ENCODE measurements at regions not wholly inside any gene's neighbourhood (a gene's known extent, or its start where the extent isn't known, plus 50 kb on each side); places are given as distances from the start of the nearest gene placed in this dataset.

DNA sequence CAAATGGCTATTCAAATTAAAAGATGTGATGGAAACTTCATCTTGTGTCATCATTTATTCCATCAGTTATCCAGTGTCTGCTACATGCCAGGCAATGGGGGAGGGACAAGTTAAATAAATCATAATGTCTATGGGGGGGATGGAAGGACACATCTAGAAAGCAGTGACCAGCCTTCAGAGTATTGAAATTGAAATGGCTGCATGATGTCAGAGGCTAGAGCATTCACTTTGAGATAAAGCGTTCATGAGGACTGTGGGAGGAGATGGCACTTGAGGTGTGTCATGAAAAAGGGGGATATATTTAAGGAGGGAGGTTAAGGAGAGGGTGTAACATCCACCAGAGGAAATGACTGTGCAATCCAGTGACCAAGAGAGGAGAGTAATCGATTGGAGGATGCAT, 50.6 kb downstream of the SLIT2 start:
- no peak for DNase-seq

DNA sequence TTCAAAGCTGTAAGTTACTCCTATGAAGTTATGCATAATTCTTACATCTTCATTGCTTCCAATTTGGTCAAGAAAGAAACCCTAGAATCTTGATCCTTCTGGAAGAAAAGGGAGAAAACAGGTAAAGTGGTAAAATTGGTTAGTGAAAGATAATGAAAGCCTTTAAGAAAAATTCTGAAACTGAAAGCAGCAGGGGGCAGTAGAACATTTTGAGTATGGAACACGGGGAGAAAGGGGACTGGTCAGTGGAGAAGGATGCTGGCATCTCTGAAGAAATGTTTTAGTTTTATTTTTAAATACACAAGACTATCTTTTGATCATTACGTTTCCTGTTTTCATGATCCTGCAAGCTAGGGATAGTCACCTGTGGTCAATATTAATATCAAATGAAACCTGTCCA, 54.3 kb downstream of the SLIT2 start:
- DNase-seq: peak in 7 of 56 donors; percentile 6 to 30 (median 9)

DNA sequence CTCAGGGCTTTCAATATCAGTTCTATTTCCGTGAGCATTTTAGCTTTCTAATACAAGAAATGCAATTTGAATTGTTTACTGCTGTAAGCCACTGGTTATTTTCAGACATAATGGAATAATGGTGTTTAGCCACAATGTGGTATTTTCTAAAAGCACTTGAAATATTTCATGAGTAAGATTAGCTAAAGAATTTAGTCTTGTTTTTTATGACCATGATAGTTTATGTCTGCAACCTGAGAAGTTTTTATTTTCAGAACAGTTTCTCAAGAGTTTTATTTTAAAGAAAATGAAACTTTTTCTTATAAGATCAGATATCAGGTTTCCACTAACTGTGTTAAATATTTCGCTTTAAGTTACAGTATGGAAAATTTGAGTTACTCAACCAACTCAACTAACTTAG, 60.2 kb downstream of the SLIT2 start:
- no peak for DNase-seq

DNA sequence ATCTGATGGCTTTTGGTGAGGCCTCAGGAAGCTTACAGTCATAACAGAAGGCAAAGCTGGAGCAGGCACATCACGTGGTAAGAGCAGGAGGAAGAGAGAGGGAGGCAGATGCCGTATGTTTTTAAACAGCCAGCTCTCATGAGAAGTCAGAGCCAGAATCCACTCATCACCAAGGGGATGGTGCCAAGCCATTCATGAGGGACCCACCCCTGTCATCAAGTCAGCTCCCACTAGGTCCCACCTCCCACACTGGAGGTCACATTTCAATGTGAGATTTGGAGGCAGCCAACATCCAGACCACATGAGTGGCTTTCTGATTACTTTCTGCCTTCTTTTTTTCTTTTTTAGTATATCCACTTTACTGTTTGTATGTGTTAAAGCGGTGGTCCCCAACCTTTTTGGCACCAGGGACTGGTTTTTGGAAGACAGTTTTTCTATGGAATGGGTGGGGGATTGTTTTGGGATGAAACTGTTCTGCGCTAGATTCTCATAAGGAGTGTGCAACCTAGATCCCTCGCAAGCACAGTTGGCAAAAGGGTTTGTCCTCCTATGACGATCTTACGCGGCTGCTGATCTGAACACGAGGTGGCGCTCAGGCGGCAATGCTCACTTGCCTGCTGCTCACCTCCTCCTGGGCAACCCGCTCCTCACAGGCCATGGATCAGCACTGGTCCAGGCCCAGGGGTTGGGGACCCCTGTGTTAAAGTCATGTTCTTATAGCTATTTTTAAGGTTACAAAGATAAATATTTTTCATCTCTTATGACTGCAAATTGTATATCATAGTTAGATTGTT, 61.7 kb downstream of the SLIT2 start:
- peak in 2 of 56 donors; percentile 4 to 7 for DNase-seq

DNA sequence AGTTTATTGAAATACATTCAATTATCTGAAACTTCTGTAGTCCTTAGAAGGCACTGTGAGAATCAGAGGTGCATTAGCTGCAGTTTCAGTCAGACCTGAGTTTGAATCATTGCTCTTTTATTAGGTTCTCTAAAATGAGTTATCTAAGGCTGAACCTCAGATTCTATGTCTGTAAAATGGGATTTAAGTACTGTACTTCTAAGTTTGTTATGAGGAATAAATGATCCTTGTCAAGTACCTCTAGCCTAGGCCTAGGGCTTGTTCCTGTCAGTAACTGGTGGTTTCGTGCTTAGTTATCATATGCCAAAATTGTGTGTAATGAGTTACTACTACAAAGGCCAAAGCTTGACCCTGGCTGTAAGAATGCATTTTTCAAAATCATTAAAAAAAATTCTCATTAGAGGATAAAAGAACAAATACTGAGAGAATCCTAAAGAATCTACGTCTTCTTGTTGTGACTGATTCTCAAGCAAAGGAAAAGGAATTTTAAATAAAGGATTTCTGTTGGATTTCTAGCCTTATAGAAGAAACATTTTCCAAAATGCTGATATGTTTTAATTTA, 65.8 kb downstream of the SLIT2 start:
- DNase-seq: no peak

DNA sequence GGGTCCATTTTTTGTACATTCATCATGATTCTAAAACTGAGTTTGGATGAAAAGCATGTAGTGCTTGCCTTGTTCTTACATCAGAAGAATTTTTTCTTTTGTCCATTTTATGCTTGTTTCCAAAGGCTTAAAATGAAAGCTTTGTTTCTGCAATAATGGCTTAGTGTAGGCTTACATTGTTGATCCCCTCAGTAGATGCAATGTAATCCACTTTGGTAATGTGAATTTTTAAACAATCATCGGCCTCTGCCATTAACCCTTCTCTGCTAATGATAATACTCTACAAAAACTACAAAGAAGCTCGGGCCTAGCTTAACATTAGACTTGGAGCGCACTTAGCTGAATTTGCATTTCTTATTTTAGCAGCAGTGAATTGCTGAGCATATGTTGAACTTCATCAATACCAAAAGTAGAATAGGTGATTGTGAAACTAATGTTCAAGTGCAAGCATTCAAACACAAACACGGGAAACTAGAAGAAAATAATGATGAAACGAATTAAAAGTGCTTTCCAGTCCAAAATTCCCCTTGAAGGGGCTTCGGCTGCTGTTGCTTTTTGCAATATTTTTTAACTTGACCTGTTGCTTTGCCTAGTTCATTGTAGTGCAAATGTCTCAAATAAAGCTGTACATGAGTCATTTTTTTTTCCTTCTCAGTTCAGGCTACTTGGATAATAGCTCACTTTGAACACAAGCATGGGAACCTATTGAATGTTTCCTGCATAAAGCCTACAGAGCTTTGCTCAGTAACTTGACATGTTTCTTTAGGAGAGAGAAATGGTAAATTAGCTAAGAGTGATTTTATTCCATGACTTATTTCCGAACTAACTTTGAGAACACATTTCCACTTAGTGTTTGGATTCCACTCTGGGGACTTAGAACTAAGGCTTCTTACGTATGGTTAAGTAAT, 66.5 kb downstream of the SLIT2 start:
- peak in 2 of 56 donors; percentile 22 to 55 for DNase-seq

DNA sequence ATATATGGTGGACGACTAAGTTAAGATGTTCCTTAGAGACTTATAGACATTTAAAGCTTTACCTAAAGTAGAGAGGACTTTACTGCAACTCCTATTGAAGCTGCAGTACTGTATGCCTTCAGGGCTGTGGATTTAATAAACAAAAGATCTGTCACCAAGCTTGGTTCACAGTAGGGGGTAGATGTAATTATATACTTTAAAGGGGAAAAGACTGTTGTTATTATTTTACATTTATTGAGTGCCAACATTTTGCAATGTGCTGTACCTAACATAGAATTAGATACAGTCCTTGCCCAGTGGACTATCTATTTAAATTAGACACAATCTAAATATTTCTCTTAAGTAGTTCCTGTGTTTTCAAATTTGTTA, 67.2 kb downstream of the SLIT2 start:
- DNase-seq: no peak

DNA sequence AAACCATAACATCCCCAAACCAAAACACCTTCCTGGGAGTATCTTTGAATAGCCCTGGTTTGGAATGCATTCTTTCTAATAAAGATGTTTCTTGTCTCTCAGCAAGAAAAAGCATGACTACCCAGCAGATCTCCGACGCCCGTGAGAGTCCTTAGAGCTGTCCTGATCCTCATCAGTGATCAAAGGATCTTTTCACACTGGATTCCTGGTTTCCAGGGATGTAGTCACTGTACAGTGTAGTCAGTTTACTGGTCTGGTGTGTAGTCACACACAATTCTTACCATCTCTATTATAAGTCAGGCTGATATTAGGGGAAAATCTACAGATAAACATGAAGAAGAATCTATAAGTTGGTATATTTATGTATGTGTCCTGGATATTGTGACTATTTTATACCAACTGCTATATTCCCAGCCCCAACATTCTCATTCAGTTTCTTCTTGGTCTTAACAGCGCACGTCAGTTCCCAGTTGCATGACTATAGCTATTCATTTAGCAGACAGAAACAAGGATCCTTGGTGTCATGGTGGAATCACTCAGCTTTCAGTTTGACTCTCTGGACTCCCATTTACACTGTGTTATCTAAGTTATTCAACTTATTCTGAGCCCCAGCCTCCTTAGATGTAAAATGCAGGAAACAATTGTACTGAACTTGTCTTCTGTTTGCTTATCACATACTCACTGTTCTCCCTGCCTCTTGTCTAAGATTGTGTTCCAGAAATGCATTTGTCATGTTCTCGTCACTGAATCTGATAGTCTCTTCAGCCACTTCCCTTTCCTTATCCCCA, 68.3 kb downstream of the SLIT2 start:
- no peak for DNase-seq

DNA sequence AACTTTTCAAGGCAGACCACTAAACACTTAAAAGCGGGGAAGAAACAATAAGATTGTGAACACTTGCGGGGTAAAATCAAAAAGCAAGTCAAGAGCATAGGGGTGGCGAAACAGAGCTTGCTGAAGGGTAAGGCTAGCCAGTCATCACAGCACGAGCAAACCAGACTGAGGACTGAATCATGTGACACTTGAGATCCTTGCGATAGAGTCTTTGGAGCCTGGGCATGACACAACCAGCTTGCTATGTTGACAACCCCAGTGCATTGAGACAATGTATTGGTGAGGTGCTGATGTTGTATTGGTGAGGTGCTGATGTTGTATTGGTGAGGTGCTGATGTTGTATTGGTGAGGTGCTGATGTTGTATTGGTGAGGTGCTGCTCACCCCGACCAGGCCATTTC, 72.3 kb downstream of the SLIT2 start:
- DNase-seq: no peak

DNA sequence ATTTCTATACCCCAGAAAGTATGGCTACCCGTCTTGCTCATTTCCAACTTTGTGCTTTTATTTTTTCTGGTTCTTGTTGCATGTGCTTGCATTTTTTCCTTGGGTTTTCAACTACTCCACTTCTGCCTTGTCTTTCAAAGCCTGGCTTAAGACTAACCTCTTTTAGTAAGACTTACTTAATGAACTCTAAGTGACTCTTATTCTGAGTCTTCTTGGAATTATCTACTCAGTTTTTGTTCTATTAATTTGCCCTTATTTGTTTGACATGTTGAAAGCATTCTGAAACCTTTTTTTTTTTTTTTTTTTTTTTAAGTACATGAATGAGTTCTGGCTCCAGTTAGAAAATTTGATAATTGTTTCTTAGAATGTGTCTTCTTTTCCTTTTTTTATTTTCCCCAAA, 74.8 kb downstream of the SLIT2 start:
- DNase-seq: no peak

DNA sequence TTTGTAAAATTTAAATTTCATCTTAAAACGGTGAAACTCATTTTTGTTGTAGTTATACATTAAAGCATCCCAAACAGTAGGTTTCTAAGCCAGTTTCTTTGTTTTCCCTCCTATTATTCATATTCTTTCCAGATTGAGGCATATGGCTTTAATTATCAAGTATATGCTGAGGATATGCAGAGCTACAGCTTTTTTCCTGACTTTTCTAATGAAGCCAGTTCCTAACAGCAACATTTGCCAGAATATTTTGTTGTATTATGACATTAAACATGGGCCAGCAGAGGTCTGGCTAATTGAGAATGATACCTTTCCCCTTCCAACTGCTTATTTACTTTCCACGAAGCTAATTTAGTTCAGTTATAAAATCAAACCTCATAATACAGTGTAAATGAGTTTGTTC, 75.3 kb downstream of the SLIT2 start:
- no peak for DNase-seq

DNA sequence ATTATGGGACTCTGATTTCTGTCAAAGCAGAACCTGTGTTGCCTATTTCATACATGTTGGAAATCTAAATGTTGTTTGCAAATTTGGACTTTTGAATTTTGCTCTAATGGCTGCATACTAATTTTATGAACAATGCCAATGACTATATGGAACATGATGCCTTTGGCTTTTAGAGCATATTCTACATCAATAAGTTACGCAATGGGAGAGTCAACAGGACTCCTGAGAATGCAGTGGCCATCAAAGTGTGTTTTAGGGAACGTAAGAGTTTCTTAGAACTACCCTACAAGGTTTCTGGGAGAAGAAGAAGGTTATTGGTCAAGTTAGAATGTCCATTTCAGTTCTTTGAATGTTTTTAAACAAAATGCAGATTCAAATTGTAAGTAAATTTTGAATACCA, 76.1 kb downstream of the SLIT2 start:
- DNase-seq: no peak

DNA sequence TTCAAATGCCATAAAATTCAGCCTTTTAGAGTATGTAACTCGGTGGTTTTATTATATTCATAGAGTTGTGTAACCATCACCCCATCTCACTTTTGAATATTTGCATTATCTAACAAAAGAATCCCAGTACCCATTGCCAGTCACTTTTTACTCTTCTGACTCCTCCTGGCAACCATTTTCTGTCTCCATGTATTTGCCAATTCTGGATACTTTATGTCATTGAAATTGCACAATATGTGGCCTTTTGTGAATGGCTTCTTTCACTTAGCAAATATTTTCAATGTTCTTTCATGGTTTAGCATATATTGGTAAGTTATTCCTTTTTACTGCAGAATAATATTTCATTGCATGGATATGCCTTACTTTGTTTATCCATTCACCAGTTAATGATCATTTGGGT, 79.9 kb downstream of the SLIT2 start:
- no peak for DNase-seq

DNA sequence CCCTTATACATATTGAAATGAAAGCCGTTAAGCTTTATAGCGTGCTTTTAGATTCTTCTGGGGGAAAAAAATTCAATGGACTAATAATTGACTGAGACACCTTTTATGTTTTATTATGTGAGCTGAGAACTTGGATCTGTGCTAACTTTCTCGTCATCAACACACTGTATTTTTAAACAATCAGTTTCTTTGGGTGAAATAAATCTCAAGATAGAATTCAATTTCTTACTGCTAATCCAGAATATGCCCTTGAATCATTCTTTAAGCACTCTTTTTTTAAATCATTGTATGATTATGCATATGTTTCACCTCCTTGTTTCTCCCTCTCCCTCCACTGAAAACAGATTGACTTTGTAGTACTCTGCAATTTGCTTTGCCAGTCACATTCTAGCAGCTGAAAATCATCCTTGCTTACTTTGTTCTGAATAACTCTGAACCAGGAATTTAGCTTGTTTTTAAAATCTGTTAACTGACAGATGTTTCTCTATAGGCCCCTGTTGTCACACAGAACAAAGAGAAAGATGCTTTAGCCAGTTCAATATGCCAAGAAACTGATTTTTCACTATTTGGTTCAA, 81.5 kb downstream of the SLIT2 start:
- DNase-seq: no peak

DNA sequence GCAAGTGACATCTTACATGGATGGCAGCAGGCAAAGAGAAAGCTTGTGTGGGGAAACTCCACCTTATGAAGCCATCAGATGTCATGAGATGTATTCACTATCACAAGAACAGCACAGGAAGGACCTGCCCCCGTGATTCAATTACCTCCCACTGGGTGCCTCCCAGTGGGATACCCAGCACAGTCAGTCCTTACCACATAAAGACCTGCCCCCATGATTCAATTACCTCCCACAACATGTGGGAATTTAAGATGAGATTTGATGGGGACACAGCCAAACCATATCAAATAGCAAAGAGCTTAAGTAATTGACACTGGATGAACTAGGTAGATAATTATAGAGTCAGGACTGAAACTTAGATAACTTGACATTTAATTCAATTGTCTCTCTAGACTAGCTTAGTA, 85.6 kb downstream of the SLIT2 start:
- DNase-seq: peak in 5 of 56 donors; percentile 5 to 33 (median 21)

DNA sequence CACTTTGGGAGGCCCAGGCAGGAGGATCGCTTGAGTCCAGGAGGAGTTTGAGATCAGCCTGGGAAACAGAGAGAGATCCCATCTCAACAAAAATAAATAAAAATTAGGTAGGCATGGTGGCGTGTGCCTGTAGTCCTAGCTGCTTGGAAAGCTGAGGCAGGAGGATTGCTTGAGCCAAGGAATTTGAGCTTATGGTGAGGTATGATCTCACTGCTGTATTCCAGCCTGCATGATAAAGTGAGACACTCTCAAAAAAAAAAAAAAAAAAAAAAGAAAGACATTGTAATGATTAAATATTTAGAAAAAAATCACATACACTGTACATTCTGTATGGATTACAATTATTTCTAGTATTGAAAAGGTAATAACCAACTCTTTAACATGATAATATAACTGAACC, 87.1 kb downstream of the SLIT2 start:
- no peak for DNase-seq

DNA sequence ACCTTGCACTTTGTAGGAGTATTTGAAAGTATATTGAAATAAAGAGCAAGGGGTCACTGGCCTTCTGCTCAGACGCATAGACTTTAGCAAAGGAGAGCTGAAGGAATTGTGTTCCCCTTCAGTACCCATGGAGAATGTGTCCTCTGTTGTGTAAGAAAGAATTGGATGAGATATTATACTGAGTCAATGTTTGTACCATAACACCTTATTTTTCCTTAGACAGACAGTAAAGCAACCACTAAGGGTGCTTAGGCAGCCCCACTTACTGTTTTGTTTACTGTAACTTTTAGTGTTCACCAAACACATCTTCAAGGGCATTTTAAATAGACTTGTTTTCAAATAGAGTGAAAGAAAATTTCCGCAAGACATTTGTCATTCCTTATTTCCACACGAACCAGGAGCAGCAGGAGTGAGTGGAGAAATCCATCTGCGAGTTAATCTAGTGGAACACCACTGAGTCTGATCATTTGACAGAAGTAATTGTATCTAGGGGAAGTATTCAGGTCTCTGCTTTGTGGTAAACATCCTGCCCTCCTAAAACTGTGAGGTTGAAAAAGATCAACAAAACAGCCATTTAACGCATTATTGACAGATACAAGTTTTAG, 89.5 kb downstream of the SLIT2 start:
- DNase-seq: no peak

DNA sequence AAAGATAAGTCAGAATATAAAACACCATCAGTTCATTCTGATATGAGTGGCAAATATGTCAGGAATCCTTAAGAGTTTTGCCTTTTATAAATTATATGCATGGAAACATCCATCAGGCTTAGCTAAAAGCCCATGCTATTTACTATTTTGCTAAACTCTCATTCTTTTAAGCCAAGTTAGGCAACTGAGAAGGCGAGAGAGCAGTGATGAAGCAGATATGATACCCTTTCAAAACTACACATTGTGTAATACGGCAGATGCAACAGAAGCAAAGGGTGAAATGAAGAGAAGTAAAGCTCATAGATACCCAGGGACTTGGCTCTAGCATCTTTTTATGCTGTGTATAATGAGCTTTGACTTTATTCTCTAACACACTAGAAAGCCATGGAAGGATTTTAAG, 95.8 kb downstream of the SLIT2 start:
- DNase-seq: no peak

DNA sequence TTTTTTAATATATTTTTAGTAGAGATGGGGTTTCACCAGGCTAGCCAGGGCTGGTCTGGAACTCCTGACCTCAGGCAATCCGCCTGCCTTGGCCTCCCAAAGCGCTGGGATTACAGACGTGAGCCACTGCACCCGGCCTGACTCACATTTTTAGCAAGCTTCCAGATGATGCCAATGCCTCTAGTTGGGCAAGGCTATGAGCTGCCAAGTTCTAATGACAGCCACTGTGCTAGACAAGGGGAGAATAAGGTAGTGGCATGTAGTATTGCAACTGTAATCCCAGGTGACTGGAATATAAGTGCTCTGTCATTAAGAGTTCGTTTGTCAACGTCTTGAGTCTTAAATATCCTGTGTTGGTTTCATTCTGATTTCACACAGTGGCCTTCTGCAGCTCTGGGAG, 96.7 kb downstream of the SLIT2 start:
- DNase-seq: no peak

DNA sequence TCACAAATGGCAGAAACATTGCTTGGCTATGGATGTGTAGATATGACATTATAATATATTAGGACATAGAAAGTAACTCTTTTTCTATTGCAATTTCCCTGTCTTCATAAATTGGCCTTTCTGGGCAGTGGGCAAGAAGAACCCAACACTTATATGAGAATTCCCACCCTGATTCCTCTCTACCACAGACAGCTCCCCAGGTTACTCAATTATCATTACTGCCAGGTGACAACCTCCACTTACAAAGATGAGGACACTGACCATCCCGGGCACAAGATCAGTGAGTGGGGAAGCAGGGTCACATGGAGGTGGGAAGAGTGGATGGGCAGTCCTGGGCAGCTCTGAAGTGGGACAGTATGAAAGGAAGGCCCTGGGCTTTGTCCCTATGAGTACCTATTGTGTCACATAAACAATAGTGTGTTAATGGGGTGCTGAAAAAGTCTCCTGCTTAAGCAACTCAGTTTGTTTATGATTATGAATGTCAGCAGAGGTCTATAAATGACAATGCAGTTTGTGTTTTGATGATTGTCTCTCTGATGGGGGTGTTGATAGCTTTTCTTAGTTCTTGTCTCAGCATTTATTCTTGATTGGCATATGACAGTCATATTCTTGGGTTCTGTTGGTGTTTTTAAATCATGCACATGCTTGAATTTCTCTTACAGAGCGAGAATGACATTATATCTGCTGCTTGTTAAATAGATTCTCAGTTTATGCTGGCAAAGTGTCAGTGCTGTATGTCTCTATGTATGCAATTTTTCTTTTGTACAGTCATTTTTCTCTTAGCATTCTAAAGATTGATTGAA, 99.9 kb downstream of the SLIT2 start:
- DNase-seq: no peak

All from nucleus accumbens (tissue), 56 donors.